ENCODE measurements at regions not wholly inside any gene's neighbourhood (a gene's known extent, or its start where the extent isn't known, plus 50 kb on each side); places are given as distances from the start of the nearest gene placed in this dataset.

DNA sequence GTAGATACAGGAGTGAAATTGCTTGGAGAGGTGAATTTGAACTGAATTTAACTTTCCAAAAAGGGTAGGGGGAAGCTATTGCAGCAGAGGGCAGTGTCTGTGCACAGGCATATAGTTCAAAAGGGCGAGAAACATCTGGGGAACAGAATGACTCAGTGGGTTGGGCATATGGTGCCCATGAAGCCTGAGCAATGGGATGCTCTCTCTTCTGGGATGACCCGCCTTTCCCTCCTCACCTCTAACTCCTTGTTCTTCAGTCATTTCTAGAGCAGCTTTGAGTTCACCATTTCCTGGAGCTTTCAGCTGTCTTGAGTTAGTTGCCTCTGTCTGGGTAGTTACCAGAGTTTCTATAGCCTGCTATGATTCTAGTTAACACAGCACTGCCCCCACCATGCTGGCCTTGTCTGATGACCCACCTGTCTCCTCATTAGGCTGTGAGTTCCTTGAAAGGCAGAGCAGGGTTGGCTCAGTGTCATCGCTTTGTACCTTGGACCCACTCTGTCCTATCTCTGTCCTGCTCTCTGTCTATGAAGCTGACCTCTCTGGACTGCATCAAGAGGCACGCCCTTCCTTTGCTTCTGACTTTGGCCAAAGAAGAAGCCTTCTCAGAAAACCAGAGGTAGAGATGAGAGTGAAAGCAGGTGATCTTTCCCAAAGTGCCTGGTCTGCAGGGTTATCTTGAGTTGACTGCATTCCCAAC is 299.6 kb upstream of the KLF4 start:
- Histone ChIP-seq H3K27ac (ENCODE audit: insufficient read depth, low read depth, low read length) (no peak overlapping the region), H3K27me3 (ENCODE audit: control insufficient read depth in 2 of 2, insufficient read depth in 2 of 2, low read length in 2 of 2) (peaks cover 0 to 3% of the 10 kb centered on the region in 2 experiments), H3K9me1 (replicated peaks; ENCODE audit: control insufficient read depth, extremely low read depth, insufficient read depth, low read length) (no peaks in the 10 kb centered on the region), H3K4me3 (replicated peaks in 1 of 3; ENCODE audit: insufficient read depth in 1 of 3, low read depth in 1 of 3, low read length in 3 of 3) (no peak overlapping the region), H3K79me2 (ENCODE audit: control insufficient read depth, insufficient read depth, low read length) (no peaks in the 10 kb centered on the region), H3K4me1 (ENCODE audit: control insufficient read depth, extremely low read depth, insufficient read depth, low read length) (no peaks in the 10 kb centered on the region), H3K4me2 (ENCODE audit: insufficient read depth, low read length) (no peak overlapping the region), H3K9ac (replicated peaks; ENCODE audit: extremely low read depth, insufficient read depth, low read length) (no peak overlapping the region), H3K9me3 (replicated peaks; ENCODE audit: control insufficient read depth, insufficient read depth, low read length) (no peaks in the 10 kb centered on the region), H3K36me3 (ENCODE audit: control insufficient read depth in 2 of 2, extremely low read depth in 1 of 2, insufficient read depth in 2 of 2, low read length in 2 of 2) (no peaks in the 10 kb centered on the region), H2AFZ (ENCODE audit: low read depth, low read length) (no peak overlapping the region), H4K20me1 (replicated peaks; ENCODE audit: control insufficient read depth, extremely low read depth, insufficient read depth, low read length) (no peaks in the 10 kb centered on the region)
- CTCF ChIA-PET = no interaction called here
- dilution Hi-C loops (cut with MboI; ENCODE audit: extremely low pct_ligation_motif_present, low sequenced_read_pairs) = no loop called here
- BruUV-seq (replicated peaks) = no TSS peak
- intact Hi-C loops (cut with micrococcal nuclease) = no loop called here
- POLR2A ChIA-PET = no interaction called here
- FAIRE-seq (no peak), DNase-seq (ENCODE audit: low read depth, low spot score) (no peak)
- TF ChIP-seq EZH2 (IDR thresholded peaks at IDR 0.05; ENCODE audit: borderline replicate concordance, low read depth, low read length, severe bottlenecking) (no peak), JUN (IDR thresholded peaks at IDR 0.05; ENCODE audit: borderline replicate concordance, insufficient read depth, insufficient read length, low read depth) (no peak), MYC (IDR thresholded peaks at IDR 0.05; ENCODE audit: low read depth, low read length) (no peak), MAX (IDR thresholded peaks at IDR 0.05; ENCODE audit: insufficient read depth, insufficient read length) (no peak), POLR2AphosphoS5 (IDR thresholded peaks at IDR 0.05; ENCODE audit: insufficient read depth, low read depth, low read length) (no peak), FOS (IDR thresholded peaks at IDR 0.05; ENCODE audit: borderline replicate concordance, insufficient read depth, low read length) (no peak)

GRCh38 chr9:107786561-107786960 is 297.0 kb upstream of the KLF4 start:
- Histone ChIP-seq H3K9me3 (replicated peaks; ENCODE audit: control insufficient read depth, insufficient read depth, low read length) (no peaks in the 10 kb centered on the region), H3K36me3 (ENCODE audit: control insufficient read depth in 2 of 2, extremely low read depth in 1 of 2, insufficient read depth in 2 of 2, low read length in 2 of 2) (no peaks in the 10 kb centered on the region), H4K20me1 (replicated peaks; ENCODE audit: control insufficient read depth, extremely low read depth, insufficient read depth, low read length) (no peaks in the 10 kb centered on the region), H3K9me1 (replicated peaks; ENCODE audit: control insufficient read depth, extremely low read depth, insufficient read depth, low read length) (no peaks in the 10 kb centered on the region), H3K4me3 (replicated peaks in 1 of 3; ENCODE audit: insufficient read depth in 1 of 3, low read depth in 1 of 3, low read length in 3 of 3) (no peak overlapping the region), H3K27me3 (ENCODE audit: control insufficient read depth in 2 of 2, insufficient read depth in 2 of 2, low read length in 2 of 2) (peaks cover 0 to 3% of the 10 kb centered on the region in 2 experiments), H3K4me2 (ENCODE audit: insufficient read depth, low read length) (no peak overlapping the region), H3K79me2 (ENCODE audit: control insufficient read depth, insufficient read depth, low read length) (no peaks in the 10 kb centered on the region), H3K9ac (replicated peaks; ENCODE audit: extremely low read depth, insufficient read depth, low read length) (no peak overlapping the region), H3K4me1 (ENCODE audit: control insufficient read depth, extremely low read depth, insufficient read depth, low read length) (no peaks in the 10 kb centered on the region), H3K27ac (ENCODE audit: insufficient read depth, low read depth, low read length) (no peak overlapping the region), H2AFZ (ENCODE audit: low read depth, low read length) (no peak overlapping the region)
- BruUV-seq (replicated peaks) = no TSS peak
- intact Hi-C loops (cut with micrococcal nuclease) = no loop called here
- ChIA-PET CTCF (no interaction called here), POLR2A (no interaction called here)
- DNase-seq (ENCODE audit: low read depth, low spot score) (no peak), FAIRE-seq (no peak)
- dilution Hi-C loops (cut with MboI; ENCODE audit: extremely low pct_ligation_motif_present, low sequenced_read_pairs) = no loop called here
- no peak for TF ChIP-seq MAX (IDR thresholded peaks at IDR 0.05; ENCODE audit: insufficient read depth, insufficient read length)
- TF ChIP-seq JUN (IDR thresholded peaks at IDR 0.05; ENCODE audit: borderline replicate concordance, insufficient read depth, insufficient read length, low read depth) = no peak
- no peak for TF ChIP-seq POLR2AphosphoS5 (IDR thresholded peaks at IDR 0.05; ENCODE audit: insufficient read depth, low read depth, low read length)
- TF ChIP-seq FOS (IDR thresholded peaks at IDR 0.05; ENCODE audit: borderline replicate concordance, insufficient read depth, low read length) = no peak
- TF ChIP-seq CTCF (IDR thresholded peaks at IDR 0.05; ENCODE audit: extremely low read depth in 1 of 2, insufficient read depth in 1 of 2, low read depth in 1 of 2, low read length in 2 of 2) = no peak
- TF ChIP-seq POLR2A (IDR thresholded peaks at IDR 0.05; ENCODE audit: low read depth, low read length) = no peak
- no peak for TF ChIP-seq MYC (IDR thresholded peaks at IDR 0.05; ENCODE audit: low read depth, low read length)

All from endothelial cell of umbilical vein (primary cell).